Kidney epithelial cell (primary cell): ENCODE measurements at regions not wholly inside any gene's neighbourhood (a gene's known extent, or its start where the extent isn't known, plus 50 kb on each side); places are given as distances from the start of the nearest gene placed in this dataset.

Source experiments
- DNase-seq: peaks from one replicate; pipeline ENCODE4 v3.0.0-alpha.2; 2010; ENCODE audit warnings: low read depth
- H3K27me3 ChIP-seq: 2 replicates; pipeline ENCODE4 v1.6.0; 2011; ENCODE audit warnings: low read length; ENCODE audit not compliant: control insufficient read depth, insufficient read depth
- H3K36me3 ChIP-seq: 2 replicates; pipeline ENCODE4 v1.5.1; 2011; ENCODE audit warnings: low read length; ENCODE audit not compliant: control insufficient read depth, insufficient read depth
- H3K4me3 ChIP-seq: 2 replicates; pipeline ENCODE4 v1.5.1; 2011; ENCODE audit warnings: low read depth, mild to moderate bottlenecking, control low read depth, low read length
- TF ChIP-seq, protein P1 (sequence below): IDR thresholded peaks from 2 replicates; pipeline ENCODE4 v1.5.1; 2011; ENCODE audit warnings: mild to moderate bottlenecking, moderate library complexity, low read length, control low read depth, inconsistent platforms; ENCODE audit not compliant: insufficient read depth, poor library complexity, severe bottlenecking

DNA sequence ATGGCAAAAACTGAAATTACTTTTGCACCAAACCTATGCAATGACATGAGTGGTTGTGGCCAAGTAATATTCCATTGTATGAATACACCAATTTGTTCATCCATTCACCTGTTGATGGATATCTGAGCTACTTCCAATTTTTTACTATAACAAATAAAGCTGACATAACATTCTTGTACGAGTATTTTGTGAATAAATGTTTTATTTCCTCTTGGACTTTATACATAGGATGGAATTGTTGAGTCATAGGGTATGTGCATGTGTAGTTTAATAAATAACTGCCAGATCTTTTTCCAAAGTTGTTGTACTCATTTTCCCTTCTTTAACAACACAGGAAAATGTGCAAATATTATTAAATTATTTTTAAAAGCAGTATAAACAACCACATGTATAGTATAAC lies 146.1 kb upstream of the ZNF462 start:
- H3K4me3 ChIP-seq = no peak overlapping the region
- DNase-seq = no peak
- H3K36me3 ChIP-seq = no peaks in the 10 kb centered on the region
- H3K27me3 ChIP-seq = no peaks in the 10 kb centered on the region
- TF ChIP-seq, protein P1, sequence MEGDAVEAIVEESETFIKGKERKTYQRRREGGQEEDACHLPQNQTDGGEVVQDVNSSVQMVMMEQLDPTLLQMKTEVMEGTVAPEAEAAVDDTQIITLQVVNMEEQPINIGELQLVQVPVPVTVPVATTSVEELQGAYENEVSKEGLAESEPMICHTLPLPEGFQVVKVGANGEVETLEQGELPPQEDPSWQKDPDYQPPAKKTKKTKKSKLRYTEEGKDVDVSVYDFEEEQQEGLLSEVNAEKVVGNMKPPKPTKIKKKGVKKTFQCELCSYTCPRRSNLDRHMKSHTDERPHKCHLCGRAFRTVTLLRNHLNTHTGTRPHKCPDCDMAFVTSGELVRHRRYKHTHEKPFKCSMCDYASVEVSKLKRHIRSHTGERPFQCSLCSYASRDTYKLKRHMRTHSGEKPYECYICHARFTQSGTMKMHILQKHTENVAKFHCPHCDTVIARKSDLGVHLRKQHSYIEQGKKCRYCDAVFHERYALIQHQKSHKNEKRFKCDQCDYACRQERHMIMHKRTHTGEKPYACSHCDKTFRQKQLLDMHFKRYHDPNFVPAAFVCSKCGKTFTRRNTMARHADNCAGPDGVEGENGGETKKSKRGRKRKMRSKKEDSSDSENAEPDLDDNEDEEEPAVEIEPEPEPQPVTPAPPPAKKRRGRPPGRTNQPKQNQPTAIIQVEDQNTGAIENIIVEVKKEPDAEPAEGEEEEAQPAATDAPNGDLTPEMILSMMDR = no peak

DNA sequence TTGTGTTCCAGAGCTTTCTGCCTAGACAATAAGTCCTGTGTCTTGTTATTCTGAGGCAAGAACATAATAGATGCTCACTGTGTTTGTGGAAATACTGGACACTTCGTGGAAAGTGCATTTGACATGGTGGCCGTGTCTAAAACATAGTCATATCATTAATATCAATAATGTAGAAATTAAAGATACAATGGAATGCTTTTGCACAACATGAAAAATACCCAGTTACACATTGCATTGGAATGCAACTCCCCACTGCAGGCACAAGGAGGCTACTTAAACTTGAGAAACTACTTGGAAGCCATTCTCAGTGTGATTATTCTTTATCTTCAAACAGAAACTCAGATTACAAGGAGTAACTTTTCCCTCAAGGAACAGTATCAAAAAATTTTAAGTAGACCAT lies 145.3 kb upstream of the ZNF462 start:
- TF ChIP-seq, protein P1 = peak; percentile 14
- H3K27me3 ChIP-seq = no peaks in the 10 kb centered on the region
- DNase-seq = peak; percentile 53
- H3K4me3 ChIP-seq = no peak overlapping the region
- H3K36me3 ChIP-seq = no peaks in the 10 kb centered on the region

DNA sequence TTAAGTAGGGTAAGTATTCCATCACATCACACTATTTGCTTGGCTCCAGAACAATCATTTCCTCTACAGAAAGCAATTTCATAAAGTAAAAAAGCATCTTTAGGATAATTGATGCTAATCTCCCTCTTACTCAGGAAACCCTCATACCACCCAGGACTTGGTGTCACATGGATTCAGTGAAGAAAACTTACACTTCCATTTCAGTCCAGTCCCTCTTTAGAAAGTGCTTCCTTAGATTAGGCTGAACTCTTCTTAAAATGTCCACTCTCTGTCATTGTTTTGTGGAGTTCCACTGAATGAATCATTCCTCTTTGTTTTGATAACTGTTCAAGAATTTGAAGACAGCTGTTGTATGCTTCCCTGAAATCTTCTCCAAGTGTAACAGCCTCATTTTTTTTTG lies 144.0 kb upstream of the ZNF462 start:
- Histone ChIP-seq H3K27me3 (no peaks in the 10 kb centered on the region), H3K36me3 (no peaks in the 10 kb centered on the region), H3K4me3 (no peak overlapping the region)
- TF ChIP-seq, protein P1 = no peak
- DNase-seq = peak; percentile 31

DNA sequence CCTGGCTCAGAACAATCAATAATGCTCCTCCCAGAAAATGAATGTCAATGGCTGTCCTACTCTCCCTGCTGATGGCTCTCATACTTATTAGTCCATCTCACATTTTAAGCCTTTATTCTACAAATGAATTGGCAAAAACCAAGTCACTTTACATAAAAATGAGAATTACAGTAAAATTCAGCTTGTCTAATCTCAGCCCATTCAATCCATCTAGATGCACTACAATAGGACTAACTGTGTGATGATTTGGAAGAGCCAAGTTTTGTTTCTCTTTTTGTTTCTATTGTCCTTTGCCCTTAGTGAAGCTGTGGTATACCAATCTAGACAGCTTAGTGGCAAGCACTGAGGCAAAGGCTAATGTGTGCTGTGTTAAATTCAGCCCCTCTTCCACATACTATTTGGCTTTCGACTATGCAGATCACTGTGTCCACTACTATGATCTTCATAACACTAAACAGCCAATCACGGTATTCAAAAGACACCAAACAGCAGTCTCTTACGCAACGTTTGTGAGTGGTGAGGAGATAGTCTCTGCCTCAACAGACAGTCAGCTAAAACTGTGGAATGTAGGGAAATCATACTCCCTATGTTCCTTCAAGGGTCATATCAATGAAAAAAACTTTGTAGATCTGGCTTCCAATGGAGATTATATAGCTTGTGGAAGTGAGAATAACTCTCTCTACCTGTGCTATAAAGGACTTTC lies 140.8 kb upstream of the ZNF462 start:
- TF ChIP-seq, protein P1 = no peak
- H3K36me3 ChIP-seq = no peaks in the 10 kb centered on the region
- H3K27me3 ChIP-seq = no peaks in the 10 kb centered on the region
- DNase-seq = no peak
- H3K4me3 ChIP-seq = no peak overlapping the region

DNA sequence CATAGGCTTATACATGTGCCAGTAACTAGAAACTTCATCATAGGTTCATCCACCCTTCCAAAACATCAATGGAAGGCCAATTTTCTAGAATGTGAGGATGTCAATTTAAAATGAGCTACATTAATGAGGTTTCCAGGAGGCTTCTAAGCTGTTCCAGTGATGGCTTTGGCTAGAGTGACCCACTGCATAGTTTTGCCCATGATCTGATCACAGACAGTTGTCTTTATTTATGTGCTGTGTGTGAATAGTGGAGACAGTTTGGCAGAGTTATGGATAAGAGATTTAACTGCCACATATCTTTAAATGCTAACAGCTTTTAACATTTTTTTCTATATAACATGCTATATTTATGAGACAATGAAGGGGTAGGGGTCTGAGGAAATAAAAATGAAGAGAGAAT lies 139.0 kb upstream of the ZNF462 start:
- Histone ChIP-seq H3K27me3 (no peaks in the 10 kb centered on the region), H3K36me3 (no peaks in the 10 kb centered on the region), H3K4me3 (no peak overlapping the region)
- TF ChIP-seq, protein P1 = no peak
- no peak for DNase-seq

DNA sequence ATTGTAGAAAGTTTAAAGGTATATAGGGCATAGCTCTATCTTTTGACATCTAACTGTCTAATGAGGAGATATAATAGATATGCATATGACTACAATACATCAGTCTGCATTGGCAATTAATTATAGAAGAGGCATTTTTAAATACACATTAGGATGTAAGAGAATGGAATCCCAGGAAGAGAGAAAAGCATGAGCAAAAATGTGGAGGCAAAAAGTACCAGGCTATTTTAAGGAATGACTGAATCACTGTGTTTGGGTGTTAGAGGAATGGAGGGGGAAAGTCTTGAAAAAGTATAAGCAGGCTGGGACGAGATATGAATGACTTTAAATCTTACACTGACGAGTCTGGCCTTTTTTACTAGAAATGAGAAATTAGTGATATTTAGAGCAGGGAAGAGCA lies 138.4 kb upstream of the ZNF462 start:
- no peaks in the 10 kb centered on the region for H3K27me3 ChIP-seq
- no peak for DNase-seq
- TF ChIP-seq, protein P1 = no peak
- H3K4me3 ChIP-seq = no peak overlapping the region
- H3K36me3 ChIP-seq = no peaks in the 10 kb centered on the region
